H9 (cell line): ENCODE measurements at regions not wholly inside any gene's neighbourhood (a gene's known extent, or its start where the extent isn't known, plus 50 kb on each side); places are given as distances from the start of the nearest gene placed in this dataset.

Experiments
- DNase-seq: peaks from one replicate; pipeline ENCODE4 v3.0.0-alpha.2; 2017
- H2AFZ ChIP-seq: one replicate; pipeline ENCODE4 v1.6.1; 2013; ENCODE audit warnings: mild to moderate bottlenecking, low read length, control low read depth, moderate library complexity
- H2AK5ac ChIP-seq: 2 replicates; pipeline ENCODE4 v1.6.1; 2013; ENCODE audit warnings: low read length, control low read depth, mixed read lengths; ENCODE audit not compliant: insufficient read length
- H2BK120ac ChIP-seq: one replicate; pipeline ENCODE4 v1.6.1; 2013; ENCODE audit warnings: low read depth, mild to moderate bottlenecking, low read length, control low read depth, inconsistent platforms; ENCODE audit not compliant: poor library complexity, severe bottlenecking
- H2BK12ac ChIP-seq: 2 replicates; pipeline ENCODE4 v1.6.1; 2013; ENCODE audit warnings: low read length, control low read depth, mixed read lengths, low read depth; ENCODE audit not compliant: insufficient read length
- H2BK15ac ChIP-seq: 2 replicates; pipeline ENCODE4 v1.6.1; 2013; ENCODE audit warnings: low read depth, low read length, control low read depth
- H2BK20ac ChIP-seq: one replicate; pipeline ENCODE4 v1.6.1; 2013; ENCODE audit warnings: low read depth, mild to moderate bottlenecking, low read length, control low read depth, inconsistent platforms; ENCODE audit not compliant: poor library complexity, severe bottlenecking
- H2BK5ac ChIP-seq: 2 replicates; pipeline ENCODE4 v1.6.1; 2013; ENCODE audit warnings: low read length, control low read depth, mixed read lengths; ENCODE audit not compliant: insufficient read length
- H3K14ac ChIP-seq: 2 replicates; pipeline ENCODE4 v1.6.1; 2013; ENCODE audit warnings: low read length, control low read depth; ENCODE audit not compliant: insufficient read depth
- H3K18ac ChIP-seq: 2 replicates; pipeline ENCODE4 v1.6.1; 2013; ENCODE audit warnings: low read depth, mild to moderate bottlenecking, mixed read lengths, low read length, control low read depth; ENCODE audit not compliant: insufficient read length
- H3K23ac ChIP-seq: 2 replicates; pipeline ENCODE4 v1.6.1; 2013; ENCODE audit warnings: low read length, control low read depth, mixed read lengths, low read depth; ENCODE audit not compliant: insufficient read length
- H3K23me2 ChIP-seq: 2 replicates; pipeline ENCODE4 v1.6.1; 2013; ENCODE audit warnings: low read depth, mild to moderate bottlenecking, mixed read lengths, low read length, control low read depth; ENCODE audit not compliant: insufficient read length, poor library complexity, severe bottlenecking
- H3K27ac ChIP-seq: 2 replicates; pipeline ENCODE4 v1.5.1; 2013; ENCODE audit warnings: low read length, control low read depth, mixed read lengths, low read depth; ENCODE audit not compliant: insufficient read length
- H3K27me3 ChIP-seq: 2 replicates; pipeline ENCODE4 v1.6.1; 2013; ENCODE audit warnings: low read length, control low read depth, inconsistent platforms; ENCODE audit not compliant: insufficient read depth
- H3K4ac ChIP-seq: 2 replicates; pipeline ENCODE4 v1.6.1; 2013; ENCODE audit warnings: low read depth, mild to moderate bottlenecking, control low read depth, inconsistent platforms, low read length, moderate library complexity
- H3K4me1 ChIP-seq: 2 replicates; pipeline ENCODE4 v1.6.1; 2013; ENCODE audit warnings: low read length, control low read depth, inconsistent platforms; ENCODE audit not compliant: insufficient read depth
- H3K4me2 ChIP-seq: 2 replicates; pipeline ENCODE4 v1.6.1; 2013; ENCODE audit warnings: low read length, control low read depth, mixed read lengths; ENCODE audit not compliant: insufficient read length, insufficient read depth
- H3K56ac ChIP-seq: 2 replicates; pipeline ENCODE4 v1.6.1; 2013; ENCODE audit warnings: low read depth, mild to moderate bottlenecking, mixed read lengths, low read length, control low read depth; ENCODE audit not compliant: insufficient read length
- H3K79me1 ChIP-seq: 2 replicates; pipeline ENCODE4 v1.6.1; 2013; ENCODE audit warnings: low read depth, mild to moderate bottlenecking, moderate library complexity, low read length, control low read depth, inconsistent platforms; ENCODE audit not compliant: insufficient read depth, poor library complexity, severe bottlenecking
- H3K79me2 ChIP-seq: 2 replicates; pipeline ENCODE4 v1.6.1; 2013; ENCODE audit warnings: low read length, control low read depth, inconsistent platforms; ENCODE audit not compliant: insufficient read depth
- H3K9ac ChIP-seq: 2 replicates; pipeline ENCODE4 v1.6.1; 2013; ENCODE audit warnings: low read length, control low read depth, mixed read lengths; ENCODE audit not compliant: insufficient read length; ENCODE audit errors: extremely low read depth
- H3K9me3 ChIP-seq: one replicate; pipeline ENCODE4 v1.6.1; 2013; ENCODE audit warnings: low read depth, low read length, inconsistent platforms; ENCODE audit not compliant: control insufficient read depth
- H3T11ph ChIP-seq: one replicate; pipeline ENCODE4 v1.6.1; 2013; ENCODE audit warnings: mild to moderate bottlenecking, low read length, control low read depth, inconsistent platforms
- H4K20me1 ChIP-seq: one replicate; pipeline ENCODE4 v1.6.1; 2013; ENCODE audit not compliant: control insufficient read depth, insufficient read length, insufficient read depth
- H4K5ac ChIP-seq: 2 replicates; pipeline ENCODE4 v1.6.1; 2013; ENCODE audit warnings: low read depth, mild to moderate bottlenecking, mixed read lengths, low read length, control low read depth; ENCODE audit not compliant: insufficient read length
- H4K8ac ChIP-seq: replicated peaks from 2 replicates; pipeline ENCODE4 v1.6.1; 2013; ENCODE audit warnings: low read length, control low read depth, mixed read lengths, low read depth; ENCODE audit not compliant: insufficient read length
- H4K91ac ChIP-seq: 2 replicates; pipeline ENCODE4 v1.6.1; 2013; ENCODE audit warnings: low read depth, mild to moderate bottlenecking, moderate library complexity, mixed read lengths, low read length, control low read depth; ENCODE audit not compliant: insufficient read length
- H3K27ac Mint-ChIP-seq, 3 experiments: 2 replicates in 2 of 3; 3 replicates in 1 of 3; pipeline ENCODE4 v1.8.0; 2020 to 2021; ENCODE audit warnings: mixed read lengths in 3 of 3, mild to moderate bottlenecking in 1 of 3, moderate library complexity in 1 of 3
- H3K27me3 Mint-ChIP-seq: 2 replicates; pipeline ENCODE4 v1.8.0; 2021; ENCODE audit warnings: low read depth, mild to moderate bottlenecking, moderate library complexity, mixed read lengths
- H3K36me3 Mint-ChIP-seq, 3 experiments: 2 replicates in 2 of 3; 3 replicates in 1 of 3; pipeline ENCODE4 v1.8.0; 2020 to 2021; ENCODE audit warnings: low read depth in 3 of 3, mixed read lengths in 3 of 3; ENCODE audit not compliant: insufficient read depth in 1 of 3
- H3K4me1 Mint-ChIP-seq, 2 experiments: 2 replicates each; pipeline ENCODE4 v1.8.0; 2020; ENCODE audit warnings: mixed read lengths in 2 of 2
- H3K4me3 Mint-ChIP-seq, 2 experiments: 2 replicates in 1 of 2; 3 replicates in 1 of 2; pipeline ENCODE4 v1.8.0; 2020 to 2021; ENCODE audit warnings: mild to moderate bottlenecking in 2 of 2, mixed read lengths in 2 of 2, moderate library complexity in 1 of 2
- H3K9me3 Mint-ChIP-seq, 2 experiments: 2 replicates in 1 of 2; 3 replicates in 1 of 2; pipeline ENCODE4 v1.8.0; 2020; ENCODE audit warnings: mild to moderate bottlenecking in 2 of 2, mixed read lengths in 2 of 2, moderate library complexity in 1 of 2
- WGBS: extraction: QIAGEN DNeasy Blood & Tissue Kit; methylation state at CpG from one replicate; pipeline ENCODE4 v1.1.7; 2013; ENCODE audit warnings: missing lambda C conversion rate, low lambda C conversion rate, mixed read lengths; ENCODE audit not compliant: insufficient read length; ENCODE audit errors: extremely low coverage; 5-methylcytosine and 5-hydroxymethylcytosine counted together
- TF ChIP-seq, protein P1 (sequence below): fragments of 200-600 bp; sonication (generic); conservative IDR thresholded peaks from 3 replicates; pipeline ENCODE4 v1.8.0; 2021; ENCODE audit warnings: antibody characterized with exemption, mild to moderate bottlenecking

DNA sequence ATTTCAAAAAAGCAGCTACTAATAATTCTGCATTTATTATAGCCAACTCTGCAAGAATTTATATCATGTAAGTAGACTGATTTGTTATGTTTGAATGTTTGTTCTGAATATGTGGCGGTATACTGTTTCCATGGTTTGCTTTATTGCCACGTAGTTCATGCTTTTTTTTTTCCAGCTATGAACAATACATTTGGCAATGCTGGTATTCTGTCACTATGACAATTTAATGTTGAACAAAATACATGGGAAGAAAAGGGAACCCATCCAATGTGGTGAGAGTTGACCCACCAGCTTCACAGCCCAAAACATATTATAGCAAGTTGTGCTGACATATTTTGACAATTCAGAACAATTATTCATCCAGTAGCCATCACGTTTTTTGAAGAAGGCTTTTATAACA lies 145.6 kb downstream of the CCDC71L start:
- Histone ChIP-seq H2BK5ac (no peak overlapping the region), H3K9me3 (no peaks in the 10 kb centered on the region), H3K23ac (no peak overlapping the region), H3K79me2 (no peaks in the 10 kb centered on the region), H3K23me2 (no peaks in the 10 kb centered on the region), H3T11ph (no peak overlapping the region), H3K4ac (no peak overlapping the region), H2BK15ac (no peak overlapping the region), H3K9ac (no peak overlapping the region), H2AK5ac (no peak overlapping the region), H2AFZ (no peak overlapping the region), H3K4me1 (no peaks in the 10 kb centered on the region), H3K4me2 (no peak overlapping the region), H4K8ac (no peak overlapping the region), H3K18ac (no peak overlapping the region), H2BK12ac (no peak overlapping the region), H2BK120ac (no peak overlapping the region), H3K14ac (no peak overlapping the region), H3K27ac (no peak overlapping the region), H4K91ac (no peak overlapping the region), H3K79me1 (no peaks in the 10 kb centered on the region), H4K5ac (no peak overlapping the region), H3K27me3 (no peaks in the 10 kb centered on the region), H4K20me1 (no peaks in the 10 kb centered on the region), H3K56ac (no peak overlapping the region), H2BK20ac (no peak overlapping the region)
- no peaks in the 10 kb centered on the region for H3K36me3 Mint-ChIP-seq
- no peaks in the 10 kb centered on the region; a peak in 1 of 5 replicates for H3K9me3 Mint-ChIP-seq
- DNase-seq: no peak
- TF ChIP-seq, protein P1, sequence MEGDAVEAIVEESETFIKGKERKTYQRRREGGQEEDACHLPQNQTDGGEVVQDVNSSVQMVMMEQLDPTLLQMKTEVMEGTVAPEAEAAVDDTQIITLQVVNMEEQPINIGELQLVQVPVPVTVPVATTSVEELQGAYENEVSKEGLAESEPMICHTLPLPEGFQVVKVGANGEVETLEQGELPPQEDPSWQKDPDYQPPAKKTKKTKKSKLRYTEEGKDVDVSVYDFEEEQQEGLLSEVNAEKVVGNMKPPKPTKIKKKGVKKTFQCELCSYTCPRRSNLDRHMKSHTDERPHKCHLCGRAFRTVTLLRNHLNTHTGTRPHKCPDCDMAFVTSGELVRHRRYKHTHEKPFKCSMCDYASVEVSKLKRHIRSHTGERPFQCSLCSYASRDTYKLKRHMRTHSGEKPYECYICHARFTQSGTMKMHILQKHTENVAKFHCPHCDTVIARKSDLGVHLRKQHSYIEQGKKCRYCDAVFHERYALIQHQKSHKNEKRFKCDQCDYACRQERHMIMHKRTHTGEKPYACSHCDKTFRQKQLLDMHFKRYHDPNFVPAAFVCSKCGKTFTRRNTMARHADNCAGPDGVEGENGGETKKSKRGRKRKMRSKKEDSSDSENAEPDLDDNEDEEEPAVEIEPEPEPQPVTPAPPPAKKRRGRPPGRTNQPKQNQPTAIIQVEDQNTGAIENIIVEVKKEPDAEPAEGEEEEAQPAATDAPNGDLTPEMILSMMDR: no peak
- no peak overlapping the region for H3K27ac Mint-ChIP-seq
- H3K4me1 Mint-ChIP-seq: no peaks in the 10 kb centered on the region
- no peak overlapping the region for H3K4me3 Mint-ChIP-seq
- no CpG with 5 or more reads among the region's 3 CpGs for WGBS
- peaks cover 11% of the 10 kb centered on the region for H3K27me3 Mint-ChIP-seq
